Suppressor macrophage treated with lipopolysaccharide for 4 hours (primary cell): ENCODE measurements at regions not wholly inside any gene's neighbourhood (a gene's known extent, or its start where the extent isn't known, plus 50 kb on each side); places are given as distances from the start of the nearest gene placed in this dataset.
"Not testable (repeated sequence)": the region's sequence is repeated elsewhere in the genome, so short reads cannot be mapped to it uniquely, and the experiment has no call there.

ENCODE experiments used
- DNase-seq: peaks from one replicate; pipeline ENCODE4 v3.0.0-alpha.2; 2020

DNA sequence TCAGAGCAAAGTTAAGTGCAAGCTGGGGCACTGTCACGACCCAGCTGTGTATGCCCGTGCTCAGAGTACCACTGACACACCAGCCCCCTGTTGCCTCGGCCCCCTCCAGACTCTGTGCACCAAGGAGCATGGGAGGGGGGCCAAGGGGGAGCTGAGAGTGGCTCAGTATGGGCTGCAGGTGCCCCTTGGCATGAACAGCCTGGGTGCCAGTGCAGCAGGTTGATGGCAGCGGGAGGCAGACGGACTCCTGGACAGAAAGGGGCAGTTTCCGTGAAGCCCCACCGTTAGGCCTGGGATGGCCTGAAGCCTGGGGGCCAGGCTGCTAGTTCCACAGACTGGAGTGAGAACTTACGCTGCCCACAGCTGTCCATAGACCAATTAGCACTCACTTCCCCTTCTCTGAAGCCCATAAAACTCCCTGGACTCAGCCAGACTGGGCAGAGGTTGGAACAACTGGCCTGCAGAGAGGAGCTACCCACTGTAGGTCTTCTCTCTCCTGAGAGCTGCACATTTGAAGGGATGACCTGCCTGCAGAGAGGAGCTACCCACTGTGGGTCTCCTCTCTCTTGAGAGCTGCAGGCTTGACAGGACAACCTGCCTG, 182.8 kb downstream of the DEPDC1B start:
- DNase-seq, result no peak

DNA sequence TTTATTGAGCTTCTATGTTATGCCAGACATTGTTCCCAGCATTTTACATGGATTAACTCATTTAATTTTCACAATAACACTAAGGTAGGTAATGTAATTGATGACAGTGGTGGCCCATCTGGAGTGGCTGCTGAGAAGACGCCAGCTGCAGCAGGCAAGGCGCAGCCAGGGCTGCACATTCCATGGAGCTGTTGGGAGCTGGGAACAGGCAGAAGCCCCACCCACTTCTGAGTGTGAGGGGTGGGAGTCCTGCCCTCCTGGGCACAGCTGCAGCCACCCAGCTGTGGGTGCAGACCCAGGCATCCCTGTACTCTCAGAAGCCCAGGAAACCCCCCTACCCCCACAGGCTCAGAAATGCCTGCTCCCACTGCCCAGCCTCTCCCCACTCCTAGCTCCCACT, 183.3 kb downstream of the DEPDC1B start:
- DNase-seq, result no peak

- peak; percentile 44 for DNase-seq
These were observed 185.8 kb downstream of the DEPDC1B start for GRCh38 chr5:60514152-60514551.

GRCh38 chr5:60512117-60512516, 187.8 kb downstream of the DEPDC1B start:
- no peak for DNase-seq

GRCh38 chr5:60510663-60511062, 189.3 kb downstream of the DEPDC1B start:
- DNase-seq, result no peak

DNA sequence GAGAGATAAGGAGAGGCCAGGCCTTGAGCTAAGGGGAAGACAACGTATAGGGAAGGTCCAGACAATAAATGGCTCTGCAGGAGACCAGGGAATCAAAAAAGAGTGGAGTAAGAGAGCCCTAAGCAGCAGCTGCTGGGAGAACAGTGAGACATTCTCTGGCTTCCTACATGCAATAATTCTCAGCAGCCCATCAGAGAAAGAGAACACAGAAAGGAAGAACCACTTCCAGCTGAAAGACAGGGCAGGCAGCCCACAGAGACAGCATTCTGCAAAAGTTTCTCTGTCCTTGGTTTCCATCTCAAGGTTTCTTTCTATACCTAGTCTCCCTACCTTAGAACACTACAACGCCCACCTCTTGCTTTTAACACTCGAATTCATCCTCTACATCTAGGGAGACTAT, 189.9 kb downstream of the DEPDC1B start:
- DNase-seq, result no peak

GRCh38 chr5:60509519-60509918, 190.4 kb downstream of the DEPDC1B start:
- no peak for DNase-seq

DNA sequence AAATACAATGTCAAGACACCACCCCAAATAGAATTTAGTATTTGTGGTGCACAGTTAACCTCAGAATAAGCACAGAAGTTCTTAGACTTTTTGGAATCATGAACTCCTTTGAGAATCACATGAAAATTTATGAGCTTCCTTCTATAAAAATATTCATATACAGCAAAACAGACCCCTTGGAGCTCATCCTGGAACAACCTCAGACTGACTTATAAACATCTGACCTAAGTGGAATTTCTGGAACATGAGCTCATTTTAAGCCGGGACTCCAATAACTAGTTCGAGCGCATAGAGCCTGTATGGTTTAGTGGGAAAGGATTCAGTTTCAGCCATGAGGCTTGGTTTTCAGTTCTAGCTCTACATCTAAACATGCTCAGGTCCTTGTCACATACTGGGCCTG, 192.3 kb downstream of the DEPDC1B start:
- DNase-seq, result no peak

- no peak for DNase-seq
These were observed 194.4 kb downstream of the DEPDC1B start for GRCh38 chr5:60505373-60506171.

DNA sequence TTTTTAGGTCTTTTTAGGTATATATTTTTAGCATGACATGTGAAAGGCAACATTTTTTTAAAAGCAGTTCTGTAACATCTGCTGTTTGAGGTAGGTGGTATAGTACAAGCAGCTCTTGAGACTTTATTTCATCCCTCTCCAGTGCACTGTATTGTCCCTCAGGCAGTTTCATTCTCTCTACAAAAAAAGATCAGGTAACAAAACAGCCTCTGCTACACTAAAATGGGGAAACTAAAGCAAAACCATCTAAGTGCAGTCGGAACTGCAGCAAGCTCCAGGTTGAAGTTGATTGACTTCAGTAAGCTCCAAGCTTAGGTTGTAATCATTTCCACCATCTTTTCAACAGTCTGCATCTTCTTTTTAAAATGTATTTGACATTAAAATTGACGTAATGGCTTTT, 195.6 kb downstream of the DEPDC1B start:
- no peak for DNase-seq

GRCh38 chr5:60503771-60504170, 196.2 kb downstream of the DEPDC1B start:
- DNase-seq, result no peak

- DNase-seq, result no peak
These were observed 202.1 kb downstream of the DEPDC1B start for GRCh38 chr5:60497706-60498500.

DNA sequence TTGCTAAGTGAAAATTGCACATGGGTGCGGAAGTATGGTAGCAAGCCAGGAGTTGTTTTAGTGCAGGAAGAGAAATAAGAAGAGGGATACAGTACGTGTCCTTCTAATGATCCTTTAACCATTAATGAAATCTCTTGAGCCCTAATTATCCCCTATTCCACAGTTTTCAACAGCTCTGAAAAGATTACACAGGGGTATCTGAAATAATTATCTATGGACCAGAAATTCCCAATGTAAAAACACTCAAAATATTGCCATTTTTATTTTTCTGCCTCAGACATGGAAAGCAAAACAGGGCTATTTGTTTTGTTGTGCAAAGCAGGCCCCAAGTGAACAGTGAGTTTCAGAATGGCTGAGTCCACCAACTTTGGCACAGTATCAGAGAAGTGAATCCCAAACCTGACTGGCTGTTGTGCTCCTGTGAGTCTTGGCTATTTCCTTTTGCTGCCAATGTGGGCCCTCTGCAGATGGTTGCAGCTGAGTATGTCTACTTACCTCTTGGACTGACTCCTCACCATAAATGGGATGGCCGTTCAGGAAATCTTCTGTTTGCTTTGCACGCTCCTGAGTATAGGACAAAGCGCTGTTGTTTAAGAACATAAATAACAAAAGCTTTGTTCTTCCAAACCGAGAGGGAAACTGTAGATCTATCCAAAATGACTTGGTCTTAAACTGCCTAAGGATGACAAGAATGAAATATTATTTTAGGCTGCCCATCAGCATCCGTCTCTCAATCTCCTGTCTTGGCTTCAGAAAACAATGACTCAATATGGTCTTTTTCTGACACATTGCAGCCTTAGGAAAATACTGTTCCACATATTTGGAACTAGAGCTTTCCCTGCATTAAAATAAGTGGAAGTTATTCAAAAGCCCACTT, 204.1 kb downstream of the DEPDC1B start:
- DNase-seq, result no peak

DNA sequence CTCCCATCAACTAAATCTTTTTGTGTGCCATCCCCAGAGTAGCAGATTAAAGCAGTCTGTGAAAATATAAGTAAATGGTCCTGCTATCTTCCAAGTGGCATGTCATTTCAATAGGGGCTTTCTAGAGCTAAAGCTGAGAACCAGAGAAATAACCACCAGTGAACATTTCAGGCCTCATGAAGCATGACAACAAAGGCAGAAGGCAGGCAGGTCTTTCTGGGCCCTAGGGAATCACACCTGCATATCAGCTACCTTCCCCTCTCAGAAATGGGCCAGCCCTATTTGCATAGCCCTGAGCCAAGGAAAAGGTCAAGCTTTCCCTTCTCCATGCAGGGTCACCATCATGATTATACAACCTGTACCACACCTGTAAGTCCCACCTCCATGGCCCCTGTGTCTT, 205.3 kb downstream of the DEPDC1B start:
- DNase-seq, result no peak

- DNase-seq, result no peak
These were observed 205.8 kb downstream of the DEPDC1B start for GRCh38 chr5:60494144-60494543.

DNA sequence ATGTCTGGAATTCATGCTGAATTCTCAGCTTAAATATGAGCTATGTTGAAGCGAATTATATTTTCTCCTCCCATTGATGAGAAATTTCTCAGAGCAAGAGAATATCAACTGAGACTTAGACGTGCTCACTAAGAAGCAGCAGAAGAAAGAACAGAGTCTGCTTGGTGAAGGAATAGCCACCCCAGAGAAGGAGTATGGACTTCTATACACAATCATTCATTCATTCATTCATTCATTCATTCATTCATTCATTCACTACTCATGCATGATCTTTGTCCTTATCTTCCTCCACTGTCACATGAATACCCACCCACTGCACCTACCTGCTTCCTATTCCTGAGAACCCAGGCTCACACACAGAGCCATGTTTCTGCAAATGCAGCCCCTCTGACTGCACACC, 206.6 kb downstream of the DEPDC1B start:
- DNase-seq, result no peak

DNA sequence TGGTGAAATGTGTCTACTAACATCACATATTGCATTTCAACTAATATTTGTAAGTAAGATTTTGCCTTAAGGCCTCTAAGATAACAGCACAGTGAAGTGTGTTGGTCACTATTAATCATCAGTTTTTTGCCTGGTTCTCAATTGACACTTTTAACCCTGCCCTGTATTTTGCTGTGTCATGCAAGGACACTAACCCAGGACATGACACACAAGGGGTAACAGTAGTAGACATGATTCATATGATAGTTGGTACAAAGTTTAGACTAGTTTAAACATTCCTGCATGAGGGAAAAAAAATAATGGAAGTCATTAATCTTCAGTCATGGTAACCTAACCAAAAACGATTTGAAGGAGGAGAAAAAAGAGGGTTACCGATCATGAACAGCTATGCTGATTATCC, 207.0 kb downstream of the DEPDC1B start:
- DNase-seq, result no peak

- DNase-seq, result not testable (repeated sequence)
These were observed 207.6 kb downstream of the DEPDC1B start for GRCh38 chr5:60492358-60492757.

GRCh38 chr5:60490597-60491166, 209.3 kb downstream of the DEPDC1B start:
- DNase-seq, result no peak

DNA sequence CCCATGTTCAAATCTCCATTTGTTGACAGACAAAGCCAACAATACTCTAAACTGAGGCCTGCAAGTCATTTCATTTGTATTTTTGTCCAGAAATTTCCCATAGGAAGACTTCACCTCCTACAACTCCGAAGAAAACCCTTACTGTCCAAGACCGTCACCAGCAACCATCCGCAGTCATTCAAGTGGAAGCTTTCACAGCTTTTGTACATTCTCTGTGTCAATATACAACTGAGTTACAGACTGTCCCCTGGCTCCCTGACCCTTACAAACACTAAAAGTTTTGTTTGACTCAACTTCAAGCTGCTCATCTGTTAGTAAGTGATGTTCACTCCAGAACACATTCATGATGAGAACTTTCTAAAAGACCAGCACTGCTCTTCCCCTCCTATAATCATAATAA, 210.1 kb downstream of the DEPDC1B start:
- no peak for DNase-seq

DNA sequence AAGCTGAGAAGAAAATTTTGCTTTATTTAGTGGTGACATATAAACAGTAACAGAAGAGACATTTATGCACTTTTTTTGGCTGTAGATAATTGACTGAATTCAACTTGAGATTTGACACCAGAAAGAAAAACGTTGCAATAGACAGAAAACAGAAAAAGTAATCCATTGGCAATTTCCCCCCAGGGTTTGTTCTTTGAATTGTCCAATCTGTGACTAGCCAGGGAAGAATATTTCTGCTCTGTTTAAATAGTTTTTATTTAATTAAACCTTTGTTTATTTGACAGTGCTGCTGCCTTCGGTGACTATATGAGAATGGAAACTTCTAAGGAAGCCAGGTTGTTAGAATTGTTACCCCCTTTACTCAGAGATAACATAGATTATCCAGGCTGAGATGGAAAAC, 210.6 kb downstream of the DEPDC1B start:
- DNase-seq, result no peak

DNA sequence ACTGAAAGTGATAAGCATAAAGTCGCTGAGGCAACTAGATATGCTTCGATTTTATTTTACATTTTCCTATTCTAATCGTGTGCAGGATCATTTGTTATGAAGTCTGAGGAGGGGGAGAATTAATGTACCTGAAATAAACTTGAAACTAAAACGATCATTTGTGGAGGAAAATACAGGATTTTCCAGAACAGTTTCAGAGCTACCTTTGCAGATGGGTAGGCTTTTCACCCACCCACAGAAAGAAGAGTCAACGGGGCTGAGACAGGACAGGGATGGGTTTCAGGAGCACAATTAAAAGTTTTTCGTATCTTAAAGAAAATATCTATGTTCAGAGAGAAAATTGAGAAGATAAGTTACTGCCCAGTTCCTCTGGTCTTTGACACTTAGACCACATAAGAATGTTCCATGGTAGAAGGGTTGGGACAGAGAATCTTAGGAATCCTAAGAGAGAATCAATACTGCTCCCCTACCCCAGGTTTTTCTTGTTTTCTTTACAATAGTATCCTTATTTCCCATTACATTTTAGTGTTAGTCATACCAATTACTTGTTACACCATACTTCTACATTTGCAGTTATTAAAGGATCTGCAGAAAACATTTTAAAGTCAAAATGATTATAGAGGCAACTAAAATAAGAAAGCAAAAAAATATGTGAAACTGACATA, 211.4 kb downstream of the DEPDC1B start:
- no peak for DNase-seq
